ENCODE measurements at regions not wholly inside any gene's neighbourhood (a gene's known extent, or its start where the extent isn't known, plus 50 kb on each side); places are given as distances from the start of the nearest gene placed in this dataset.

DNA sequence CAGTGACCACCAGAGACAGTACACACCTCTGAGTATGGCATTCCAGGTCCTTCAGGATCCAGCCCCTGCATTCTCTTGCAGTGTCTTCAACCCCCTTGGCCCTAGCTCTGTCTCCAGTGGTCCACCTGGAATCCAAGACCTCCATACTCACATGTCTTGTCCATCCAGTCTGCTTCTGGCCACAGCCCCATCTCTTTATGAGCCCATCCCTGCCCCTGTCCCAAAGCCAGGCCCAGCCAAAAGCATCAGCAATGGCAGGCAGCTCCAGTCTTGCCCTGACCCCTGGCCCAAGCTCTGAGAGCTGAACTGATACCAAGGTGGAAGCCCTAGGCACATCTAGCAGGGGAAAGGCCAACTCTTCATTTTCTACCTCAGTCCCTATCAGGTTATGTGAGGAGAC, 119.6 kb upstream of the PTPRT start:
- no peak for TF ChIP-seq EZH2 (IDR thresholded peaks at IDR 0.05; ENCODE audit: borderline replicate concordance, low read length)
- TF ChIP-seq, protein P1, sequence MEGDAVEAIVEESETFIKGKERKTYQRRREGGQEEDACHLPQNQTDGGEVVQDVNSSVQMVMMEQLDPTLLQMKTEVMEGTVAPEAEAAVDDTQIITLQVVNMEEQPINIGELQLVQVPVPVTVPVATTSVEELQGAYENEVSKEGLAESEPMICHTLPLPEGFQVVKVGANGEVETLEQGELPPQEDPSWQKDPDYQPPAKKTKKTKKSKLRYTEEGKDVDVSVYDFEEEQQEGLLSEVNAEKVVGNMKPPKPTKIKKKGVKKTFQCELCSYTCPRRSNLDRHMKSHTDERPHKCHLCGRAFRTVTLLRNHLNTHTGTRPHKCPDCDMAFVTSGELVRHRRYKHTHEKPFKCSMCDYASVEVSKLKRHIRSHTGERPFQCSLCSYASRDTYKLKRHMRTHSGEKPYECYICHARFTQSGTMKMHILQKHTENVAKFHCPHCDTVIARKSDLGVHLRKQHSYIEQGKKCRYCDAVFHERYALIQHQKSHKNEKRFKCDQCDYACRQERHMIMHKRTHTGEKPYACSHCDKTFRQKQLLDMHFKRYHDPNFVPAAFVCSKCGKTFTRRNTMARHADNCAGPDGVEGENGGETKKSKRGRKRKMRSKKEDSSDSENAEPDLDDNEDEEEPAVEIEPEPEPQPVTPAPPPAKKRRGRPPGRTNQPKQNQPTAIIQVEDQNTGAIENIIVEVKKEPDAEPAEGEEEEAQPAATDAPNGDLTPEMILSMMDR (IDR thresholded peaks at IDR 0.05; ENCODE audit: low read length): no peak

All from OCI-LY1 (cell line).